ENCODE measurements at regions not wholly inside any gene's neighbourhood (a gene's known extent, or its start where the extent isn't known, plus 50 kb on each side); places are given as distances from the start of the nearest gene placed in this dataset.

DNA sequence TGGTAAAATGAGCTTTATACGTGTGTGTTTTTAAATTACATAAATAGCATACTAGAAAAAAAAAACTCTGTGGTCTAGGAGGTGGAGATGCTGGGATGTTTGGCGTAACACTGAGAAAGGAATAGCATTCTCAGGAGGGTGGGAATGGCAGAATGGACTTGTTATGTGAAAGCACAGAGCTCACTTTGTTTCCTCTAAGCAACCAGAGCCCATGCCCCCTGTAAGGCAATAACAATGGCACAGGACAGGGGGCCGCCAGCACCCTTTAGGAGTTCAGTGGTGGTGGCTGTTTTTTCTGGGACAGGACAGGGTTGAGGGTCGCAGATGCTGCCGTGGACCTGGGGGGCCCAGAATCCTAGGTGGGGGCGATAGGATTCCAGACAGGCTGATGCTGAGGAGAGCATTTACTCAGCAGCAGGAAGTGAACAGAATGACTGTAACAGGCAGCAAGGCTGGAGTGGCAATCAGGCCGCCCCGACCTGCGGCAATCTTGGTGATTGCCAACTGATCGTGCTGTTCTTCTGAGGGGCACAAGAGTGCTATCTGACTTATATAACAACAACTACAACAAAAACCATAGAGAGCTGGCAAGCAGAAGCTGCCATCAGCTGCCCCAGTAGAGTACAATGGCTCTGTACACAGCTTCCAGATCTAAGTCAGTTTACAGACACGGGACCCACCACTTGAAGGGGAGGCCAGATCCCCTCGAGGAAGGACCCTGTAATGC is 160.4 kb downstream of the UACA start:
- no peak for TF ChIP-seq POLR2A (IDR thresholded peaks at IDR 0.05)
- no peak for TF ChIP-seq CTCF (IDR thresholded peaks at IDR 0.05)
